Nephron (organoid): ENCODE measurements at regions not wholly inside any gene's neighbourhood (a gene's known extent, or its start where the extent isn't known, plus 50 kb on each side); places are given as distances from the start of the nearest gene placed in this dataset.

Experiments
- H3K27ac Mint-ChIP-seq, 3 experiments: 2 replicates each; pipeline ENCODE4 v1.8.0; 2020; ENCODE audit warnings: mixed read lengths in 3 of 3, mild to moderate bottlenecking in 2 of 3, moderate library complexity in 1 of 3
- H3K27me3 Mint-ChIP-seq: 2 replicates; pipeline ENCODE4 v1.8.0; 2021; ENCODE audit warnings: low read depth, mild to moderate bottlenecking, moderate library complexity, mixed read lengths
- H3K36me3 Mint-ChIP-seq: 2 replicates; pipeline ENCODE4 v1.8.0; 2020; ENCODE audit warnings: low read depth, mixed read lengths
- H3K4me1 Mint-ChIP-seq: 2 replicates; pipeline ENCODE4 v1.8.0; 2020; ENCODE audit warnings: mixed read lengths
- H3K4me3 Mint-ChIP-seq, 3 experiments: 2 replicates each; pipeline ENCODE4 v1.8.0; 2020; ENCODE audit warnings: mild to moderate bottlenecking in 3 of 3, mixed read lengths in 3 of 3, moderate library complexity in 2 of 3
- H3K9me3 Mint-ChIP-seq: 2 replicates; pipeline ENCODE4 v1.8.0; 2020; ENCODE audit warnings: mixed read lengths
- TF ChIP-seq, protein P1 (sequence below), 3 experiments: fragments of 200-600 bp; sonication (generic); IDR thresholded peaks; one replicate each; pipeline ENCODE4 v1.5.0; 2021; ENCODE audit warnings: antibody characterized with exemption in 3 of 3; ENCODE audit not compliant: unreplicated experiment in 3 of 3

DNA sequence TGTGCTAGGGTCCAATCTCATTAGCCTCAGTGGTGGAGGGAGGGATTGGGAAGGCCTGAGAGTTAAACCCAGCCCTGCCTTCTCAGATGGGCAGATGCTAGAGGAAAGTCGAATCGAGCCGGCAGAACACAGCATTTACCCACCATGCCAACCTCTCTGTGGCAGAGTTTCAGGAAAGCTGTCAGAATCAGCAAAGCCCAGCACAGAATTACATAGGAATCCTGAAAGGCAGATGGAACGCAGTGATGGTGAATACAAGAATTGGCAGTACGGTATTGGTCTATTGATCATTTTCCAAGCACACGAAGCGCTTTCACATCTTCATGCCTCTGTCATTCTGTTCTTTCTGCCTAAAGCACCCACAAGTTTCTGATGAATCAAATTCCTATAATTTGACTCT lies 417.7 kb upstream of the RBMS3 start:
- no peaks in the 10 kb centered on the region for H3K27me3 Mint-ChIP-seq
- H3K4me1 Mint-ChIP-seq: peaks cover 22% of the 10 kb centered on the region
- no peak overlapping the region for H3K27ac Mint-ChIP-seq
- TF ChIP-seq, protein P1, sequence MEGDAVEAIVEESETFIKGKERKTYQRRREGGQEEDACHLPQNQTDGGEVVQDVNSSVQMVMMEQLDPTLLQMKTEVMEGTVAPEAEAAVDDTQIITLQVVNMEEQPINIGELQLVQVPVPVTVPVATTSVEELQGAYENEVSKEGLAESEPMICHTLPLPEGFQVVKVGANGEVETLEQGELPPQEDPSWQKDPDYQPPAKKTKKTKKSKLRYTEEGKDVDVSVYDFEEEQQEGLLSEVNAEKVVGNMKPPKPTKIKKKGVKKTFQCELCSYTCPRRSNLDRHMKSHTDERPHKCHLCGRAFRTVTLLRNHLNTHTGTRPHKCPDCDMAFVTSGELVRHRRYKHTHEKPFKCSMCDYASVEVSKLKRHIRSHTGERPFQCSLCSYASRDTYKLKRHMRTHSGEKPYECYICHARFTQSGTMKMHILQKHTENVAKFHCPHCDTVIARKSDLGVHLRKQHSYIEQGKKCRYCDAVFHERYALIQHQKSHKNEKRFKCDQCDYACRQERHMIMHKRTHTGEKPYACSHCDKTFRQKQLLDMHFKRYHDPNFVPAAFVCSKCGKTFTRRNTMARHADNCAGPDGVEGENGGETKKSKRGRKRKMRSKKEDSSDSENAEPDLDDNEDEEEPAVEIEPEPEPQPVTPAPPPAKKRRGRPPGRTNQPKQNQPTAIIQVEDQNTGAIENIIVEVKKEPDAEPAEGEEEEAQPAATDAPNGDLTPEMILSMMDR (IDR thresholded peaks at IDR 0.05; ENCODE audit: unreplicated experiment in 3 of 3): no peak
- no peak overlapping the region for H3K4me3 Mint-ChIP-seq
- H3K9me3 Mint-ChIP-seq: no peaks in the 10 kb centered on the region
- no peaks in the 10 kb centered on the region for H3K36me3 Mint-ChIP-seq

DNA sequence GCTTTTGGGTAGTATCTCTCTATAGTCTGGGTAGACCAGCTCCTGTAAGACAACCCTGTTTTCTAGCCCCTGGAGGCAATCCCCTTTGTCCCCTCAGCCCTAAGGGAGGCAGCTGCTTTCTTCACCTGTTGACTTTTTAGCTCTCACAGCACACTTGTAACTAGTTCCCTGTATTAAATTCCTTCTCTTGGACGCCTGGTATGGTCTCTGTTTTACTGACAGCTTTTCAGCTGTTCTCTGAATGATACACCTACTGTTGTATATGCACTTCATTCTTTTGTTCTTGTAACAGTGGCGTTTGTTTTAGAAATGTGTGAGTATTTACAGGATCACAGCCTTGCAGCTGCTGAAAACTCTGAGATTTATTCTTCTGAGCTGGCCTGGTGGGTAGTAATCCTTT lies 413.0 kb upstream of the RBMS3 start:
- Mint-ChIP-seq H3K36me3 (no peaks in the 10 kb centered on the region), H3K27me3 (no peaks in the 10 kb centered on the region), H3K27ac (peak overlapping the region; percentile 16 to 66 (median 51)), H3K4me3 (no peak overlapping the region), H3K9me3 (peaks cover 6% of the 10 kb centered on the region), H3K4me1 (peaks cover 12% of the 10 kb centered on the region)
- TF ChIP-seq, protein P1 (IDR thresholded peaks at IDR 0.05; ENCODE audit: unreplicated experiment in 3 of 3): no peak

DNA sequence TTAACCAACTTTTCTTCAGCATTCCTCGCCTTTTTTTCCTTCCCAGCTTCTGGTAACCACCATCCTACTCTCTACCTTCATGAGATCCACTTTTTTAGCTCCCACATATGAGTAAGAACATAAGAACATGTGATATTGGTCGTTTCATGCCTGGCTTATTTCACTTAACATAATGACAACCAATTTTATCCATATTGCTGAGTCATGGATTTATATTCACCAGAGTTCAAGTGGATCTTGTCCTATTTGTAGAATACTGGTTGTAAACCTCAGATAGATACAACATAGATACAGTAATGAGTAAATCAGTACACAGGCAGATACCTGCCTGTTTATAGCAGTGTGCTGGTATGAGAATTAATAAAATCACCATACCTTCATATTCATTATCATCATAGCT lies 412.0 kb upstream of the RBMS3 start:
- H3K9me3 Mint-ChIP-seq: peaks cover 11% of the 10 kb centered on the region

DNA sequence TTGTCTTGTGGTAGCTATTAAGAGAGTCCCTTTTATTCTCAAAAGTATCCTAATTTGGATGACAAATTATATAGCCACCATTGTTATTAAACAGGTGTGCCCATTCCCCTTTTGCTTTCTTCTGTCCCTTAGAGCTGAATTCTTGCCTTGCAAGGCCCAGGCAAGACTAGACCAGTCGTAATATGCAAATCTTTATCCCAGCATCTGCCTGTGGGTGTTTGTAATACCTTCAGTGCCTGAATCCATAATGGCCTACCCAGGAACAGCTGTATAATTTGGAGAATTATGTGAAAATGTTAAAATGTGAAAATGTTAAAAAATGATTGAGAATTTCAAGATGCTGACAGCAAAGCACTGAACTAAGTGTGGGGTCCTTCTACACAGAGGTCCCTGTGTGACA lies 403.0 kb upstream of the RBMS3 start:
- no peak overlapping the region for H3K27ac Mint-ChIP-seq
- TF ChIP-seq, protein P1 (IDR thresholded peaks at IDR 0.05; ENCODE audit: unreplicated experiment in 3 of 3): no peak
- H3K4me3 Mint-ChIP-seq: no peak overlapping the region
- H3K27me3 Mint-ChIP-seq: no peaks in the 10 kb centered on the region
- no peaks in the 10 kb centered on the region for H3K36me3 Mint-ChIP-seq
- peaks cover 7% of the 10 kb centered on the region for H3K4me1 Mint-ChIP-seq
- peaks cover 18% of the 10 kb centered on the region for H3K9me3 Mint-ChIP-seq

More for the DNA sequence above, 412.0 kb upstream of the RBMS3 start:
- Mint-ChIP-seq H3K4me3 (no peak overlapping the region), H3K27ac (peak overlapping the region in 2 of 3 experiments; percentile 7 to 22), H3K36me3 (no peaks in the 10 kb centered on the region), H3K27me3 (no peaks in the 10 kb centered on the region), H3K4me1 (peaks cover 12% of the 10 kb centered on the region)
- TF ChIP-seq, protein P1 (IDR thresholded peaks at IDR 0.05; ENCODE audit: unreplicated experiment in 3 of 3): no peak

DNA sequence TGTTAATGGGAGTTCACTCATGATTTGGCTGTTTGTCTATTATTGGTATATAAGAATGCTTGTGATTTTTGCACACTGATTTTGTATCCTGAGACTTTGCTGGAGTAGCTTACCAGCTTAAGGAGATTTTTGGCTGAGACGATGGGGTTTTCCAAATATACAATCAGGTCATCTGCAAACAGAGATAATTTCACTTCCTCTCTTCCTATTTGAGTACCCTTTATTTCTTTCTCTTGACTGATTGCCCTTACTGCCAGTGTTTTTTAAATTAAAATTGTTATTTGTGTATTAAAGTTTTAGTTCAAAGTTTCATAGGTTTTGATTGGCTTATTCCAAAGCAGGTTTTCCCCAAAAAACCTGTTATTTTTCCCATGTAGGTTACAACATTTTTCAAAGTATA lies 390.5 kb upstream of the RBMS3 start:
- H3K4me3 Mint-ChIP-seq: no peak overlapping the region
- no peaks in the 10 kb centered on the region for H3K9me3 Mint-ChIP-seq
- H3K27ac Mint-ChIP-seq: no peak overlapping the region
- no peaks in the 10 kb centered on the region for H3K27me3 Mint-ChIP-seq
- TF ChIP-seq, protein P1 (IDR thresholded peaks at IDR 0.05; ENCODE audit: unreplicated experiment in 3 of 3): no peak
- no peaks in the 10 kb centered on the region for H3K4me1 Mint-ChIP-seq
- H3K36me3 Mint-ChIP-seq: no peaks in the 10 kb centered on the region

DNA sequence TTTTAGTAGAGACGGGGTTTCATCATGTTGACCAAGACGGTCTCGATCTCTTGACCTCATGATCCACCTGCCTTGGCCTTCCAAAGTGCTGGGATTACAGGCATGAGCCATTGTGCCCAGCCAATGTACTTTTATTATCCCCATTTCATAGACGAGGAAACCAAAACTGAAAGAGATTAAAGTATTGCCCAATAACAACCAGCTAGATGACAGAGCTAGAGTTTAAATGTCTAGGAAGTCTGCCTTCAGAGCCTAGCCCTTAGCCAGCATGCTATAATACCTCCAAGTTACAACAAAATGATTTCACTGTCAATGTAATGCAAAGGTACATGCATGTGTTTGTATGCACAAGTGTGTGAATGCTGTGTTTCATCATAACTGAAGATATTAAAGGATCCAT lies 389.4 kb upstream of the RBMS3 start:
- H3K9me3 Mint-ChIP-seq: no peaks in the 10 kb centered on the region
- H3K27ac Mint-ChIP-seq: no peak overlapping the region
- H3K27me3 Mint-ChIP-seq: no peaks in the 10 kb centered on the region
- TF ChIP-seq, protein P1 (IDR thresholded peaks at IDR 0.05; ENCODE audit: unreplicated experiment in 3 of 3): no peak
- H3K4me1 Mint-ChIP-seq: no peaks in the 10 kb centered on the region
- H3K4me3 Mint-ChIP-seq: no peak overlapping the region
- no peaks in the 10 kb centered on the region for H3K36me3 Mint-ChIP-seq
